Activated CD4-positive, alpha-beta T cell treated with anti-CD3 and anti-CD28 coated beads, Interleukin-2, amount 10 ng/mL, durations not matched to agents 7 days and 5 days (primary cell): ENCODE measurements at regions not wholly inside any gene's neighbourhood (a gene's known extent, or its start where the extent isn't known, plus 50 kb on each side); places are given as distances from the start of the nearest gene placed in this dataset.
"Not testable (repeated sequence)": the region's sequence is repeated elsewhere in the genome, so short reads cannot be mapped to it uniquely, and the experiment has no call there.

ENCODE experiments used
- CTCF ChIA-PET: fragments of 350-600 bp; sonication (Branson Sonifier 250); formaldehyde crosslinking; loops from one replicate; lab custom pipeline; 2021; ENCODE audit warnings: antibody characterized with exemption; lab: Charles Lee
- POLR2A ChIA-PET: fragments of 350-600 bp; sonication (Branson Sonifier 250); formaldehyde crosslinking; loops from one replicate; lab custom pipeline; 2021; ENCODE audit warnings: antibody characterized with exemption; lab: Charles Lee
- DNase-seq: peaks from one replicate; pipeline ENCODE4 v3.0.0-alpha.2; 2020
- H3K27ac Mint-ChIP-seq: one replicate; pipeline ENCODE4 v1.8.0; 2021; ENCODE audit warnings: mild to moderate bottlenecking, moderate library complexity, mixed read lengths
- H3K27me3 Mint-ChIP-seq: one replicate; pipeline ENCODE4 v1.8.0; 2021; ENCODE audit warnings: mixed read lengths
- H3K36me3 Mint-ChIP-seq: one replicate; pipeline ENCODE4 v1.8.0; 2021; ENCODE audit warnings: low read depth, mixed read lengths
- H3K4me1 Mint-ChIP-seq: one replicate; pipeline ENCODE4 v1.8.0; 2021; ENCODE audit warnings: mixed read lengths
- H3K4me3 Mint-ChIP-seq: one replicate; pipeline ENCODE4 v1.8.0; 2021; ENCODE audit warnings: mild to moderate bottlenecking, moderate library complexity, mixed read lengths
- H3K9me3 Mint-ChIP-seq: one replicate; pipeline ENCODE4 v1.8.0; 2021; ENCODE audit warnings: mixed read lengths

DNA sequence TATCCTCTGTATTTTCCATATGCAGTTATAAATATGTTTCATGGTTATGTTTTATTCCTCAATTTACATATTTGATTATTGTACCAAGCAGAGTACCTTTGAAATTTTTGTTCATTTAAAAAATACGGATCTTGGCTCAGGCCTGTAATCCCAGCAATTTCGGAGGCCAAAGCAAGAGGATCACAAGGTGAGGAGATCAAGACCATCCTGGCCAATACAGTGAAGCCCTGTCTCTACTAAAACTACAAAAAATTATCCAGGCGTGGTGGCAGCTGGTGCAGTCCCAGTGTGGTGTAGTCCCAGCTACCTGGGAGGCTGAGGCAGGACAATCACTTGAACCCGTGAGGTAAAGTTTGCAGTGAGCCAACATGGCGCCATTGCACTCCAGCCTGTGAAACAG, 251.2 kb upstream of the TPTE start:
- not testable (repeated sequence) for H3K4me3 Mint-ChIP-seq

GRCh38 chr21:10271666-10272207, 249.6 kb upstream of the TPTE start:
- H3K4me3 Mint-ChIP-seq, CTCF ChIA-PET, H3K36me3 Mint-ChIP-seq, H3K4me1 Mint-ChIP-seq, H3K27ac Mint-ChIP-seq, POLR2A ChIA-PET, H3K27me3 Mint-ChIP-seq: not testable (repeated sequence)
- peaks cover 10% of the 10 kb centered on the region for H3K9me3 Mint-ChIP-seq
- peak; percentile 16 for DNase-seq

More for the DNA sequence above, 251.2 kb upstream of the TPTE start:
- DNase-seq, H3K36me3 Mint-ChIP-seq, H3K4me1 Mint-ChIP-seq, POLR2A ChIA-PET, H3K27ac Mint-ChIP-seq, H3K27me3 Mint-ChIP-seq, CTCF ChIA-PET: not testable (repeated sequence)
- peaks cover 10% of the 10 kb centered on the region for H3K9me3 Mint-ChIP-seq

- no peaks in the 10 kb centered on the region for H3K36me3 Mint-ChIP-seq
- H3K4me3 Mint-ChIP-seq, result no peak overlapping the region
- no peaks in the 10 kb centered on the region for H3K27me3 Mint-ChIP-seq
- peak; percentile 5 for DNase-seq
- no peaks in the 10 kb centered on the region for H3K4me1 Mint-ChIP-seq
- H3K9me3 Mint-ChIP-seq, result peaks cover 10% of the 10 kb centered on the region
- CTCF ChIA-PET, result no interaction called here
- H3K27ac Mint-ChIP-seq, result no peak overlapping the region
- POLR2A ChIA-PET, result no interaction called here
Observed at GRCh38 chr21:10272216-10272615, 249.2 kb upstream of the TPTE start.

GRCh38 chr21:10273196-10273595, 248.2 kb upstream of the TPTE start:
- Mint-ChIP-seq H3K9me3 (peaks cover 10% of the 10 kb centered on the region), H3K4me1 (no peaks in the 10 kb centered on the region), H3K36me3 (no peaks in the 10 kb centered on the region), H3K27me3 (no peaks in the 10 kb centered on the region), H3K27ac (no peak overlapping the region), H3K4me3 (no peak overlapping the region)
- ChIA-PET POLR2A (no interaction called here), CTCF (no interaction called here)
- DNase-seq, result no peak

GRCh38 chr21:10273794-10274338, 247.5 kb upstream of the TPTE start:
- H3K4me3 Mint-ChIP-seq, POLR2A ChIA-PET, H3K27ac Mint-ChIP-seq, CTCF ChIA-PET, H3K4me1 Mint-ChIP-seq, H3K36me3 Mint-ChIP-seq, H3K27me3 Mint-ChIP-seq: not testable (repeated sequence)
- peak; percentile 20 for DNase-seq
- peaks cover 10% of the 10 kb centered on the region for H3K9me3 Mint-ChIP-seq
